ENCODE measurements at regions not wholly inside any gene's neighbourhood (a gene's known extent, or its start where the extent isn't known, plus 50 kb on each side); places are given as distances from the start of the nearest gene placed in this dataset.
"Not testable (repeated sequence)": the region's sequence is repeated elsewhere in the genome, so short reads cannot be mapped to it uniquely, and the experiment has no call there.

DNA sequence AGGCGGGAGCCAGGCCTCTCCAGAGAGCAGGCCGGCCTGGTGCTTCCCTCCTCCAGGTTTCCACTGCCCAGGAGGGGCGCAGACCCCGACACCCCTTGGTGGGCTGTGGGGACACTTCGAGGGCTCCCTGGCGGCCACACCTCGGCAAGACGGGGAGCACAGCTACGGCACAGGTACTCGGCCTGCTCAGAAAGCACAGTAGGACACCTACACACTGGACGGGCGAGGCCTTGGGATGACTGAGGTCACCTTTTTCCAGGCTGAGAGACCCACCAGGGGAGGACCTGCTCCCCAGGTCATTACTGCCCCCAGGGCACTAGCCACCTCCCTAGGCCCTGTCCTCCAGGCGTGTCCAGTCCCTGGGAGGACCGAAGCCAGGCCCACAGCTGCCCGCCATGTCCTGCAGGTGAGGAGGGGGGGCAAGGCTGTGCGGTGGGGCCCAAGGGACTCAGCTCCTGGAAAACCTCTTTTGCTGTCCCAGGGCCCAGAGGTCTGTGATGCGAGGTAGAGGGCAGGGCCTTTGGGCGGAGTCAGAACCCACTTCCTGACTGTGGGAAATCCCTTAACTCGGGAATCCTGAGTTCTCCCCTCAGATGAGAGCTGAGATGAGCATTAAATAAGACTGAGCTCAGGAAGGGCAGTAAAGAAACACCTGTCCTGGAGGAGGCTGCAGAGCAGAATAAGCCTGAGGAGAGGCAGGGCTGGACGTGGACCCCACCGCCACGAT lies 126.1 kb upstream of the MTLN start:
- not testable (repeated sequence) for DNase-seq

DNA sequence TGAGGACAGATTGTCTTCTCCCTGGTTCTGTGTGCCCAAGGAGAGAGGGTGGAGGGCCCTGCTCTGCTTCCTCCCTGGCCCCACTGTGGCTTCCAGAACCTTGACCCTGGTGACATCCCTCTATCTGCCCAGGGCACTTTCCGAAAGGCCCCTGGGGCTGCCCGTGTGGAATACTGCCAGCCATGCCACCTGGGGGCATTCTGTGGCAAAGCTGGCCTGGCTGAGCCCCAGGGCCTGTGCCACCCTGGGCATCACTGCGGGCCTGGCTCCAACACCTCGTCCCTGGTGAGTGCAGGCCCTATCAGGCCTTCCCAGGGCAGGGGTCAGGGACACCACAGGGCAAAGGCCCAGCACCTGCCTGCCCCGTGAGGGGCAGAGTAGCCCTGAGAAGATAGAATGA lies 123.7 kb upstream of the MTLN start:
- ATAC-seq (ENCODE audit: poor library complexity); intact Hi-C loops (cut with DNase I): not testable (repeated sequence)
- peak; percentile 16 for DNase-seq

More for the DNA sequence above, 126.1 kb upstream of the MTLN start:
- intact Hi-C loops (cut with DNase I); ATAC-seq (ENCODE audit: poor library complexity): not testable (repeated sequence)

DNA sequence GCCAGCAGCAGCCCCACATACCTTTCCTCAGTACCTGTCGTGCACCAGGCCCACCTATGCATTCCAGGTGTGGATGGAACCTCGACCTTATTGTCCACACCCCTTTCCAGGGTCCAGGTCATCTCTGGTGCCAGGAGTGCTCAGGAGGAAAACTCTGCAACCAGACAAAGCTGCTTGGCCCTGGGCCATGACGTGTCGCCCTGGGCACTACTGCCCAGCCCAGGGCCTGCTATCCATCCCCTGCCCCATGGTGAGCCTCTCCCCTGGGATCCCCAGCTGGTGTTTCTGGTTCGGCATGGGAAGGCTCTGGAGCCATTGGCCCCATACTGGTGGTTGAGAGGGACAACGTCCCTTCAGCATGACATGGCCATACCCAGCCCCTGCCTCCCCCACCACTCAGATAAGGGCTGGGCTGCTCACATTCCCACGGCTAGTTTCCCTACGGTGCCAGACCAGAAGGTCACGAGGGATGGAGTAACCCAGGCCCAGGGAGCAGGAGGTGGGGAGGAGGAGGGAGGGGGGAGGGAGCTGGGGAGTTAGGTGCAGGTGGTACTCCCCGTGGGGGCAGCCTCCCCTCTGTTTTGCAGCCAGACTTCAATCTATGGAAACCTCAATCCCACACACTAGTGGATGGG lies 123.2 kb upstream of the MTLN start:
- ATAC-seq (ENCODE audit: poor library complexity); intact Hi-C loops (cut with DNase I); DNase-seq: not testable (repeated sequence)

GRCh38 chr2:110333114-110334095 lies 121.1 kb upstream of the MTLN start:
- DNase-seq; intact Hi-C loops (cut with DNase I); ATAC-seq (ENCODE audit: poor library complexity): not testable (repeated sequence)

DNA sequence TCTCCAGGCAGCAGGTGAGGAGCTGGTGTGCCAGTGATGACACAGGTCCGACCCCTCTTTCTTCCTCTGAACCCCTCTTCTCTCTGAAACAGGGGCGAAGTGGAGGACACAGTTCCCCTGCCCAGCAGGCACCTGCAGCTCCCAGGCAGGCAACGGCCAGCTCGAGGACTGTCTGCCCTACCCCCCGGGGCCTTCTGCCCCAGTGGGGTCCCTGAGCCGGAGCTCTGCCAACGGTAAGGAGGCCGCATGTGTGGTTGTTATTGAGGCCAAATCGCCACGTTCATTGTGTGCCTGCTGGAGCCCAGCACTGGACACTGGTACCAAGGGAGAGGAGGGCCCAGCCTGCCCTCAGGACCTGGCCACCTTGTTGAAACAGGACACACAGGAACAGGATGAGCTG lies 119.3 kb upstream of the MTLN start:
- peak; percentile 24 for DNase-seq
- intact Hi-C loops (cut with DNase I); ATAC-seq (ENCODE audit: poor library complexity): not testable (repeated sequence)

- DNase-seq; intact Hi-C loops (cut with DNase I): not testable (repeated sequence)
- peak; percentile 16 for ATAC-seq (ENCODE audit: poor library complexity)
These were observed 117.4 kb upstream of the MTLN start for GRCh38 chr2:110329760-110330159.

DNA sequence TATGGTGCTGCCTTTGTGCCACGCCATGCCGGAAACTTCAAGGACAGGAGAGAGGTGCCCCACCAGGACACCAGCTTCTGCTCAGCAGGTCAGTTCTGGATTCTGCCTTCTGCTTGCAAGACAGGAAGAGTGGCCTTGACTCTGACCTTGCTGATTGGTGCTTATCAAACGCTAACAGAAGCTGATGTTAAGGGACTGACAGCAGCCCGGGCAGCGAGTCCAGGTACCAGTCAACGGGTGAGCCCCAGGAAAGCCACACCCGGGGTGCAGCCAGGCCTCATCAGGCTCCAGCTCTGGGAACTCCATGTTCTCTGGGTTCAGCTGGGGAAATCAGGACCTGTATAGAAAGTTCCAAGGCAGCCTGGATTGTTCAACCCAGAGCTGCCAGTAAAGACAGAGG lies 116.8 kb upstream of the MTLN start:
- intact Hi-C loops (cut with DNase I); ATAC-seq (ENCODE audit: poor library complexity): not testable (repeated sequence)
- DNase-seq: peak; percentile 30

- intact Hi-C loops (cut with DNase I): not testable (repeated sequence)
- ATAC-seq (ENCODE audit: poor library complexity): peak; percentile 8
- peak; percentile 7 for DNase-seq
These were observed 116.3 kb upstream of the MTLN start for GRCh38 chr2:110328677-110329076.

DNA sequence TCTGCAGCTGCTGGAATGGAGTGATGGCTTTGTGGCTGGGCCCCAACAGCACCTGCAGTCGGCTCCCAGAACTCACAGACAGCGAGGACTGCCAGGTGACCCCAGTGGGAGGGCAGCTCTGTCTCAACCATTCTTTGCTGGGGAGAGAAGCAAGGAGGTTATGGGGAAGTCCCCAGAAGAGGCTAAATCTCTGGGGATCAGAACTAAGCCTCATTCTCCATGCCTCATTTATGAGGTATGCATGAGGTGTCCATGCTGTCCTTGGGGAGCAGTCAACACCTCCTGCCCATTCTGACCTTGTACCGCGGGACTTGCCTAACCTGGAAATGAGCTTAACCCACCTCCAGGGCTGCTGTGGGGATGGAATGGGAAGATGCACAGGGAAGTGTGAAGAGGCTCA lies 111.5 kb upstream of the MTLN start:
- intact Hi-C loops (cut with DNase I); ATAC-seq (ENCODE audit: poor library complexity); DNase-seq: not testable (repeated sequence)

- intact Hi-C loops (cut with DNase I); ATAC-seq (ENCODE audit: poor library complexity); DNase-seq: not testable (repeated sequence)
These were observed 110.2 kb upstream of the MTLN start for GRCh38 chr2:110322535-110322934.

GRCh38 chr2:110320834-110321563 lies 108.7 kb upstream of the MTLN start:
- ATAC-seq (ENCODE audit: poor library complexity); intact Hi-C loops (cut with DNase I); DNase-seq: not testable (repeated sequence)

DNA sequence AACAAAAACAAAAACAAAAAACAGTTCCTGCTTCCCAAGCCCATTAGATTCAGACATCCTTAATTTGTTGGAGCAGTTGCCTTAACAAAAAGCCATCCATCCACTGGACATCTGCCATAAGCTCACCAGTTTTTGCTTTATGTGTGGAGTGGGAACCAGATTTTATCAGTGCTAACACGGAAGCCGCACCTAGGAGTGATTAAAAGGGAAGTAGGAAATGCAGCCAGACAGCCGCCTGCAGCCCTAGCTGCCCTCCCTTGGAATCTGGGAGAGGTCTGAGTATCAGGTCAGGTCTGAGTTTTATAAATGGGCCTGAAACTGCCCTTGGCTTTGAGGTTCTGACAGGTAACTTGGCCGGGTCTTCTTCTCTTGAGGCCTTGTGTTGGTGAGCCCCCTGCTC lies 106.6 kb upstream of the MTLN start:
- intact Hi-C loops (cut with DNase I); DNase-seq; ATAC-seq (ENCODE audit: poor library complexity): not testable (repeated sequence)

DNA sequence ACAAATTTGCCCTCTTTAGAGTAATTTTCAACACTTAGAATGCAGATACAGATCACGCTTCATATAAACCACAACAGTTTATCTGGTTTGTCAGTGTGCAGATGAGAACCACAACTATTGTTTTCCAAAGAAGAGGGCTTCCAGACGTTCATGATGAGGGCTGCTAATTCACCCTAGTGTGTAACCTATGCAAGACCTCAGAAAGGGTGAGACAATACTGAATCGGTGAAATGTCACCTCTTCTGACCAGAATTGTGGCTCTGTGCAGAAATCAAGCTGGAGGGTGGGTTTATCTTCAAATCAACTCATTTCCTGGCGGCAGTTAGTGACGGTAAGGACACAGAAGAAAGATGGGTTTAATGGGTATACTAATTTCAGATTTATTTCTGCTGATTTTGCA lies 105.0 kb upstream of the MTLN start:
- ATAC-seq (ENCODE audit: poor library complexity); intact Hi-C loops (cut with DNase I): not testable (repeated sequence)

DNA sequence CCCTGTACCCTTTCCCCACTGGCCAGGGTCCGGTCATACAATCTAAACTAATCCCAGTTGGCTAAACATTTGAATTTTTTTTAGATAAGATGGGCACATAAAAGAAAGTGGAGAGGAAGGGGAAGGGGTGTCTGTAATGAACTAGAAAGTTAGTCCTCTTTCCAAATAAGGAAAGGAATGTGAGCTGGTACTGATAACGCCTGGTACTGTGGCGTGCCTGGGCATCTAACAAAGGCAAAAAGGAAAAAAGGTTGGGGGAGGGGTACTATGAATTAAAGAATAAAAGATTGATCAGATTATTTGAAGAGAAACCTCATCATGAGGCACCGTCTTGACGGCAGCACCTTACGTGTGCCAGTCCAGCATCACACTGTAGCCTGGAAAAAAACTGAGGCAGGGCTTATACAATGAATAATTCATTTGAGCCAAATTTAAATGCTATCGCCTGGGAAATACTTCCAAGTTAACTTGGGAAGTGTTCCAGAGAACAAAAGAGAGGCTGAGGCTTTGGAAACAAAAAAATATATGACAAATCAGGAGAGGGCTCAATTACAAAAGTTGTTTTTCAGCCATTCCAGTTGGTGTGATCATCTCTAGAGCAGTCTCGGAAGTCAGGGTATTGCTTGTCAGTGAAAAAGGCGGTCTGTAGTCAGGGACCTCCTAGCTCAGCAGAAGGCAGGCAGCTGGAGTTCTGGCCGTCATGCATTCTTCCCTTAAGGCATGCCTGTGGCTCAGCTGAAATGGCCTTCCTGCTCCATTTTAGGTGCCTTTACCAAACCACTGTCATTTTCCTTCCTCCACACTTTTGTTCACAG lies 103.9 kb upstream of the MTLN start:
- intact Hi-C loops (cut with DNase I); DNase-seq: not testable (repeated sequence)
- ATAC-seq (ENCODE audit: poor library complexity): peak; percentile 84

More for the DNA sequence above, 105.0 kb upstream of the MTLN start:
- not testable (repeated sequence) for DNase-seq

DNA sequence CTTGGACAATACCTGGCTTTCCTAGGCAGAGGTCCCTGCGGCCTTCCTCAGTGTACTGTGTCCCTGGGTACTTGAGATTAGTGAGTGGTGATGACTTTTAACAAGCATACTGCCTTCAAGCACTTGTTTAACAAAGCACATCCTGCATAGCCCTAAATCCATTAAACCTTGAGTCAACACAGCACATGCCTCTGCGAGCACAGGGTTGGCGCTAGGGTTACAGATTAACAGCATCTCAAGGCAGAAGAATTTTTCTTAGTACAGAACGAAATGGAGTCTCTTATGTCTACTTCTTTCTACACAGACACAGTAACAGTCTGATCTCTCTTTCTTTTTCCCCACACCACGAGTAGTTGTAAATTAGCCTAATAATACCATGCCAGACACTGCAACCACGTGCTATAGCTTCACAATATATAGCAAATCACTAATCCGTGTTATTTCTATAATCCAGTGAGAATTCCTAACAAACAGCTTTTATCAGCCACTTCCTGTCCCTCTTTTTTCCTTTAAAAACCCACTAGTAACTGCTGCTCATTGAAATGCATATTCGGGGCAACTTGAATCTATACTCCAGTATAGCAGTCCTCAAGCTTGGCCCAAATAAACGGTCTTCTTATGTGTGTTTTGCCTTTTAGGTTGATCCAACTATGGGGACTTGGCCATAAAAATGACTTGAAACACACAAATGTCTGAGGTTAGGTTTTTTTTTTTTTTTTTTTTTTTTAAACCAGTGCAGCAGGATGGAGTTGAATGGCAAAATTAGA lies 102.9 kb upstream of the MTLN start:
- ATAC-seq (ENCODE audit: poor library complexity); DNase-seq; intact Hi-C loops (cut with DNase I): not testable (repeated sequence)

DNA sequence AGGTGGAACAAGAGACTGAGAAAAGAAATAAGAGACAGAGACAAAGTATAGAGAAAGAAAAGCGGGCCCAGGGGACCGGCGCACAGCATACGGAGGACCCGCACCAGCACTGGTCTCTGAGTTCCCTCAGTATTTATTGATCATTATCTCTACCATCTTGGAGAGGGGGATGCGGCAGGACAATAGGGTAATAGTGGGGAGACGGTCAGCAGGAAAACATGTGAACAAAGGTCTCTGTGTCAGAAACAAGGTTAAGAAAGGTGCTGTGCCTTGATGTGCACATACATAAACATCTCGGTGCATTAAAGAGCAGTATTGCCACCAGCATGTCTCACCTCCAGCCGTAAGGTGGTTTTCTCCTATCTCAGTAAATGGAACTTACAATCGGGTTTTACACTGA lies 102.1 kb upstream of the MTLN start:
- ATAC-seq (ENCODE audit: poor library complexity); intact Hi-C loops (cut with DNase I): not testable (repeated sequence)

More for the DNA sequence above, 102.1 kb upstream of the MTLN start:
- not testable (repeated sequence) for DNase-seq

Data from Right ventricle myocardium superior (tissue), 1 donor.